PC-9 (cell line): ENCODE measurements at regions not wholly inside any gene's neighbourhood (a gene's known extent, or its start where the extent isn't known, plus 50 kb on each side); places are given as distances from the start of the nearest gene placed in this dataset.

ENCODE experiments used
- BruUV-seq: library from RNA; stranded (reverse); fragments of 400-500 nt; replicated peaks from 2 replicates; lab custom pipeline; 2021; lab: Mats Ljungman, UMichigan
- CTCF ChIA-PET: fragments of 300-600 bp; sonication (Branson Sonifier 250); formaldehyde crosslinking; loops from one replicate; lab custom pipeline; 2022; ENCODE audit warnings: antibody characterized with exemption; lab: Charles Lee
- POLR2A ChIA-PET: fragments of 300-600 bp; sonication (Branson Sonifier 250); formaldehyde crosslinking; loops from one replicate; lab custom pipeline; 2022; ENCODE audit warnings: antibody characterized with exemption; ENCODE audit not compliant: unreplicated experiment; lab: Charles Lee
- DNase-seq, 2 experiments: peaks; one replicate each; pipeline versions ENCODE4 v3.0.0 to v3.0.0-alpha.2; 2015 to 2022; ENCODE audit warnings: mixed read lengths in 1 of 2
- H2AFZ ChIP-seq: fragments of 200-600 bp; sonication (generic); 2 replicates; pipeline ENCODE4 v1.8.1; 2017; ENCODE audit warnings: antibody characterized with exemption
- H3F3A ChIP-seq: fragments of 200-600 bp; sonication (generic); 2 replicates; pipeline ENCODE4 v1.8.1; 2017; ENCODE audit warnings: antibody characterized with exemption, mild to moderate bottlenecking, low read depth; ENCODE audit not compliant: insufficient read depth
- H3K27ac ChIP-seq: fragments of 200-600 bp; sonication (generic); 2 replicates; pipeline ENCODE4 v1.6.1; 2016; ENCODE audit warnings: mixed run types
- H3K27me3 ChIP-seq: fragments of 200-600 bp; sonication (generic); 2 replicates; pipeline ENCODE4 v1.6.1; 2016; ENCODE audit warnings: low read depth, mixed run types; ENCODE audit not compliant: insufficient read depth
- H3K36me3 ChIP-seq: fragments of 200-600 bp; sonication (generic); 2 replicates; pipeline ENCODE4 v1.6.1; 2016; ENCODE audit warnings: low read depth, mixed run types
- H3K4me1 ChIP-seq: fragments of 200-600 bp; sonication (generic); replicated peaks from 2 replicates; pipeline ENCODE4 v1.6.1; 2016; ENCODE audit warnings: mixed run types; ENCODE audit not compliant: insufficient read depth
- H3K4me2 ChIP-seq: fragments of 200-600 bp; sonication (generic); 2 replicates; pipeline ENCODE4 v1.6.1; 2017; ENCODE audit warnings: mixed run types
- H3K4me3 ChIP-seq: fragments of 200-600 bp; sonication (generic); 2 replicates; pipeline ENCODE4 v1.6.1; 2016; ENCODE audit warnings: mixed run types
- H3K79me2 ChIP-seq: fragments of 200-600 bp; sonication (generic); 2 replicates; pipeline ENCODE4 v1.6.1; 2017; ENCODE audit warnings: low read depth, mixed run types
- H3K9me2 ChIP-seq: fragments of 200-600 bp; sonication (generic); 2 replicates; pipeline ENCODE4 v1.8.1; 2017; ENCODE audit warnings: mild to moderate bottlenecking; ENCODE audit not compliant: insufficient read depth
- H3K9me3 ChIP-seq: fragments of 200-600 bp; sonication (generic); 2 replicates; pipeline ENCODE4 v1.8.1; 2016; ENCODE audit warnings: low read depth; ENCODE audit not compliant: insufficient read depth
- H4K20me1 ChIP-seq: fragments of 200-600 bp; sonication (generic); 2 replicates; pipeline ENCODE4 v1.8.1; 2017; ENCODE audit not compliant: insufficient read depth
- CTCF ChIP-seq: fragments of 200-600 bp; sonication (generic); conservative IDR thresholded peaks from 2 replicates; pipeline ENCODE4 v1.6.1; 2017; ENCODE audit warnings: mixed run types, antibody characterized with exemption, mild to moderate bottlenecking, moderate library complexity
- EZH2 ChIP-seq: fragments of 200-600 bp; sonication (generic); IDR thresholded peaks from 2 replicates; pipeline ENCODE4 v1.8.0; 2017; ENCODE audit warnings: antibody characterized with exemption, low read depth
- intact Hi-C: fragments of 100-400 bp; cut with micrococcal nuclease; formaldehyde crosslinking; loops from one replicate; pipeline ENCODE4 v1.10.0; 2022; ENCODE audit not compliant: unreplicated experiment

DNA sequence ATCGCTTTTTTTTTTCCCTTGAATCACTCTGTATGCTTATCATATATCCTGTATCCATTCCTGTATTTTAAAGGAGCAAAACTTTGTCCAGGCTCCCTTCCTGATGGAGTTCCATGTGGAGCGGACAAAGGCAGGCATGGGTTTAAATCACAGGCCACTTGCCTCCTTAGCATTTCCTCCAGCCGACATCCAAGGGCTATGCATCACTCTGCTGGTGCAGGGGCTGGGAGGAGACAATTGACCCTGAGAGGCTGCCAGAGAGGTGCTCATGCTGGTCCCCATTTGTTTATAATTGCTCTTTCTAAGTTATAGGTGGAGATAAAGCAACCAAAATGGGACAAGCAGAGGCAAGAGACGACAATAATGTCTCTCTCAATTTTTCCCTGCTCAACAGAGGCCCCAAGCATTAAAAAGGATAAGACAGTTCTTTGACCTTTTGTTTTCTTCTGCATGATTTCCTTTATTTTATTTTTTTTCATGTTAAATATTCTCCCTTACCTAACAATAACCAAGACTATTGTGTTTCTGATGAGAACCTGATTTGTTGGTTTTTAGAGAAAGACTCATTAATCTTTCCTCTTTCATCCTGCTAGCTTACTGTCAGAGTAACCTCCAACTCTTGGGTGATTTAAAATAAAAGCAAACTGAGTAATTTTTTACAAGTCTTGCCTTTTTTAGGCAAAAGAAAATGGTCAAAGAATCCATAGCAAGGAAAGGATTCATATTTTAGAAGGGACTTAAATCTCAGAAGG lies 353.7 kb downstream of the ADGRL2 start:
- TF ChIP-seq EZH2 (no peak), CTCF (no peak)
- Histone ChIP-seq H3K9me3 (no peaks in the 10 kb centered on the region), H2AFZ (no peak overlapping the region), H3K9me2 (no peaks in the 10 kb centered on the region), H3K27ac (no peak overlapping the region), H4K20me1 (no peaks in the 10 kb centered on the region), H3K27me3 (no peaks in the 10 kb centered on the region), H3K4me1 (no peaks in the 10 kb centered on the region), H3K79me2 (no peaks in the 10 kb centered on the region), H3K4me3 (no peak overlapping the region), H3K36me3 (no peaks in the 10 kb centered on the region), H3F3A (no peaks in the 10 kb centered on the region), H3K4me2 (no peak overlapping the region)
- BruUV-seq, result no TSS peak
- ChIA-PET POLR2A (no interaction called here), CTCF (no interaction called here)
- intact Hi-C loops, result no loop called here
- no peak for DNase-seq

GRCh38 chr1:82153752-82154151 lies 353.0 kb downstream of the ADGRL2 start:
- no TSS peak for BruUV-seq

GRCh38 chr1:82153272-82153629 lies 352.5 kb downstream of the ADGRL2 start:
- H3K79me2 ChIP-seq, result no peaks in the 10 kb centered on the region
- no peaks in the 10 kb centered on the region for H3K4me1 ChIP-seq
- no peaks in the 10 kb centered on the region for H3K9me3 ChIP-seq
- no peak for DNase-seq
- H3F3A ChIP-seq, result no peaks in the 10 kb centered on the region
- H2AFZ ChIP-seq, result no peak overlapping the region
- TF ChIP-seq CTCF, result no peak
- no peak for TF ChIP-seq EZH2
- no peaks in the 10 kb centered on the region for H4K20me1 ChIP-seq
- no peaks in the 10 kb centered on the region for H3K36me3 ChIP-seq
- no peaks in the 10 kb centered on the region for H3K27me3 ChIP-seq
- H3K4me3 ChIP-seq, result no peak overlapping the region
- intact Hi-C loops, result no loop called here
- BruUV-seq, result no TSS peak
- ChIA-PET POLR2A (no interaction called here), CTCF (no interaction called here)
- H3K27ac ChIP-seq, result no peak overlapping the region
- H3K9me2 ChIP-seq, result no peaks in the 10 kb centered on the region
- H3K4me2 ChIP-seq, result no peak overlapping the region

More at GRCh38 chr1:82153752-82154151, 353.0 kb downstream of the ADGRL2 start:
- H3K27ac ChIP-seq, result no peak overlapping the region
- no peak overlapping the region for H2AFZ ChIP-seq
- no peaks in the 10 kb centered on the region for H3K36me3 ChIP-seq
- H3K4me1 ChIP-seq, result no peaks in the 10 kb centered on the region
- intact Hi-C loops, result no loop called here
- ChIA-PET POLR2A (no interaction called here), CTCF (no interaction called here)
- TF ChIP-seq EZH2, result no peak
- no peak for TF ChIP-seq CTCF
- H3K79me2 ChIP-seq, result no peaks in the 10 kb centered on the region
- H3K27me3 ChIP-seq, result no peaks in the 10 kb centered on the region
- no peaks in the 10 kb centered on the region for H3K9me2 ChIP-seq
- no peak overlapping the region for H3K4me2 ChIP-seq
- H3K9me3 ChIP-seq, result no peaks in the 10 kb centered on the region
- H4K20me1 ChIP-seq, result no peaks in the 10 kb centered on the region
- H3K4me3 ChIP-seq, result no peak overlapping the region
- DNase-seq, result no peak
- H3F3A ChIP-seq, result no peaks in the 10 kb centered on the region
